IMR-90 (cell line): ENCODE measurements at regions not wholly inside any gene's neighbourhood (a gene's known extent, or its start where the extent isn't known, plus 50 kb on each side); places are given as distances from the start of the nearest gene placed in this dataset.

ENCODE experiments used
- ATAC-seq: fragments of 200-7000 bp; cut with Tn5 transposase; 2 replicates; pipeline ENCODE4 v1.9.1; 2020; ENCODE audit warnings: low read depth, mild to moderate bottlenecking, moderate library complexity
- BruUV-seq: library from RNA; stranded (reverse); fragments of 400-500 nt; replicated peaks from 2 replicates; lab custom pipeline; 2021; lab: Mats Ljungman, UMichigan
- CTCF ChIA-PET: fragments of 300-600 bp; formaldehyde crosslinking; extraction: SDS; loops from one replicate; lab custom pipeline; 2021; ENCODE audit warnings: antibody characterized with exemption; lab: Yijun Ruan, JAX
- POLR2A ChIA-PET: fragments of 300-600 bp; sonication (Branson Sonifier 250); formaldehyde crosslinking; loops from one replicate; lab custom pipeline; 2022; ENCODE audit warnings: antibody characterized with exemption; ENCODE audit not compliant: unreplicated experiment; lab: Charles Lee
- DNase-seq: peaks from one replicate; pipeline ENCODE4 v3.0.0; 2013
- H2AFZ ChIP-seq: replicated peaks from 2 replicates; pipeline ENCODE3; 2013; ENCODE audit warnings: low read length, mild to moderate bottlenecking; ENCODE audit not compliant: poor library complexity
- H2AK5ac ChIP-seq: 2 replicates; pipeline ENCODE4 v1.6.1; 2013; ENCODE audit warnings: low read depth, low read length, inconsistent platforms
- H2AK9ac ChIP-seq: replicated peaks from 2 replicates; pipeline ENCODE3; 2013; ENCODE audit warnings: mild to moderate bottlenecking, low read depth, low read length, moderate library complexity; ENCODE audit not compliant: poor library complexity
- H2BK120ac ChIP-seq: 2 replicates; pipeline ENCODE4 v1.6.1; 2013; ENCODE audit warnings: low read depth, low read length, inconsistent platforms
- H2BK15ac ChIP-seq: 3 replicates; pipeline ENCODE4 v1.6.1; 2013; ENCODE audit warnings: low read depth, low read length, inconsistent platforms
- H2BK20ac ChIP-seq: 2 replicates; pipeline ENCODE4 v1.6.1; 2013; ENCODE audit warnings: low read depth, mild to moderate bottlenecking, inconsistent platforms, low read length, moderate library complexity
- H2BK5ac ChIP-seq: 2 replicates; pipeline ENCODE4 v1.6.1; 2013; ENCODE audit warnings: mild to moderate bottlenecking, low read depth, low read length, inconsistent platforms; ENCODE audit not compliant: poor library complexity, severe bottlenecking
- H3K14ac ChIP-seq: replicated peaks from 2 replicates; pipeline ENCODE4 v1.6.1; 2013; ENCODE audit warnings: low read depth, low read length, inconsistent platforms
- H3K18ac ChIP-seq: 2 replicates; pipeline ENCODE4 v1.6.1; 2013; ENCODE audit warnings: low read depth, low read length, control low read depth
- H3K23ac ChIP-seq: 2 replicates; pipeline ENCODE4 v1.6.1; 2013; ENCODE audit warnings: low read depth, low read length, inconsistent platforms
- H3K27ac ChIP-seq: 2 replicates; pipeline ENCODE4 v1.5.1; 2013; ENCODE audit warnings: mild to moderate bottlenecking, control low read depth, low read length; ENCODE audit not compliant: insufficient read depth
- H3K27me3 ChIP-seq: 2 replicates; pipeline ENCODE4 v1.6.1; 2013; ENCODE audit warnings: low read length; ENCODE audit not compliant: control insufficient read depth, insufficient read depth
- H3K36me3 ChIP-seq: 2 replicates; pipeline ENCODE4 v1.6.1; 2013; ENCODE audit warnings: low read length, mixed read lengths; ENCODE audit not compliant: control insufficient read depth, insufficient read depth
- H3K4ac ChIP-seq: 2 replicates; pipeline ENCODE4 v1.6.1; 2013; ENCODE audit warnings: low read depth, low read length, inconsistent platforms
- H3K4me1 ChIP-seq: 2 replicates; pipeline ENCODE4 v1.6.1; 2013; ENCODE audit warnings: low read length, mixed read lengths; ENCODE audit not compliant: control insufficient read depth, insufficient read depth
- H3K4me2 ChIP-seq: 2 replicates; pipeline ENCODE4 v1.6.1; 2013; ENCODE audit warnings: low read depth, mild to moderate bottlenecking, control low read depth, low read length, moderate library complexity
- H3K4me3 ChIP-seq: 2 replicates; pipeline ENCODE4 v1.5.1; 2013; ENCODE audit warnings: low read depth, mild to moderate bottlenecking, control low read depth, low read length, moderate library complexity; ENCODE audit not compliant: insufficient read depth
- H3K56ac ChIP-seq: 2 replicates; pipeline ENCODE4 v1.6.1; 2013; ENCODE audit warnings: low read length, inconsistent platforms; ENCODE audit not compliant: insufficient read depth; ENCODE audit errors: extremely low read depth
- H3K79me1 ChIP-seq, 2 experiments: 2 replicates each; pipeline ENCODE4 v1.6.1; 2013; ENCODE audit warnings: low read length in 2 of 2, inconsistent platforms in 1 of 2, low read depth in 1 of 2
- H3K9ac ChIP-seq: 2 replicates; pipeline ENCODE4 v1.6.1; 2013; ENCODE audit warnings: low read depth, low read length, control low read depth
- H3K9me1 ChIP-seq: 2 replicates; pipeline ENCODE4 v1.6.1; 2013; ENCODE audit warnings: low read length, inconsistent platforms; ENCODE audit not compliant: insufficient read depth
- H3K9me3 ChIP-seq: 2 replicates; pipeline ENCODE4 v1.6.1; 2013; ENCODE audit warnings: low read length; ENCODE audit not compliant: control insufficient read depth, insufficient read depth
- H4K20me1 ChIP-seq: 2 replicates; pipeline ENCODE4 v1.6.1; 2013; ENCODE audit warnings: low read length, inconsistent platforms; ENCODE audit not compliant: insufficient read depth
- H4K5ac ChIP-seq: 2 replicates; pipeline ENCODE4 v1.6.1; 2013; ENCODE audit warnings: mild to moderate bottlenecking, low read depth, low read length, control low read depth
- H4K8ac ChIP-seq, 2 experiments: 2 replicates each; pipeline ENCODE4 v1.6.1; 2013; ENCODE audit warnings: low read depth in 2 of 2, low read length in 2 of 2, control low read depth in 1 of 2, inconsistent platforms in 1 of 2
- H4K91ac ChIP-seq: 2 replicates; pipeline ENCODE4 v1.6.1; 2013; ENCODE audit warnings: low read depth, low read length, inconsistent platforms; ENCODE audit not compliant: insufficient read depth
- CEBPB ChIP-seq: IDR thresholded peaks from 2 replicates; pipeline ENCODE4 v1.6.1; 2012; ENCODE audit warnings: low read depth, low read length, improper control_type of control experiment
- MAZ ChIP-seq: IDR thresholded peaks from 2 replicates; pipeline ENCODE4 v1.6.1; 2012; ENCODE audit warnings: low read depth, mild to moderate bottlenecking, low read length, improper control_type of control experiment, moderate library complexity, borderline replicate concordance
- MXI1 ChIP-seq: IDR thresholded peaks from 2 replicates; pipeline ENCODE4 v1.6.1; 2012; ENCODE audit warnings: low read depth, mild to moderate bottlenecking, low read length, moderate library complexity, borderline replicate concordance
- WGBS, 2 experiments: methylation state at CpG; one replicate each; pipeline versions ENCODE4 v1.1.5 to v1.1.7; 2013; ENCODE audit warnings: missing lambda C conversion rate in 2 of 2; ENCODE audit not compliant: insufficient read length in 1 of 2; ENCODE audit errors: extremely low coverage in 2 of 2; 5-methylcytosine and 5-hydroxymethylcytosine counted together
- dilution Hi-C: fragments of 300-500 bp; cut with HindIII; formaldehyde crosslinking; loops from one replicate; pipeline ENCODE4 v1.14.3; 2018; ENCODE audit warnings: low sequenced_read_pairs; ENCODE audit not compliant: unreplicated experiment
- in situ Hi-C: fragments of 300-500 bp; cut with MboI; formaldehyde crosslinking; loops from 3 replicates; pipeline ENCODE4 v1.14.3; 2019; ENCODE audit warnings: low sequenced_read_pairs, inconsistent platforms, mixed read lengths
- intact Hi-C: fragments of 100-400 bp; cut with micrococcal nuclease; formaldehyde crosslinking; loops from 2 replicates; pipeline ENCODE4 v1.10.0; 2022

GRCh38 chr2:19783935-19784334, 117.8 kb downstream of the TTC32 start:
- dilution Hi-C loops (no loop called here), in situ Hi-C loops (no loop called here), intact Hi-C loops (no loop called here)

More at GRCh38 chr2:19783935-19784334, 117.8 kb downstream of the TTC32 start:
- Histone ChIP-seq H4K5ac (no peak overlapping the region), H2BK5ac (peak overlapping the region; percentile 61), H3K56ac (no peak overlapping the region), H2AK5ac (peak overlapping the region; percentile 81), H3K14ac (0 out of 2 replicates have a peak overlapping the region, but pooled peaks have one; percentile 45), H3K4me2 (no peak overlapping the region), H3K4me1 (peaks cover 17% of the 10 kb centered on the region), H4K20me1 (no peaks in the 10 kb centered on the region), H3K18ac (no peak overlapping the region), H3K4ac (peak overlapping the region; percentile 35), H2BK120ac (peak overlapping the region; percentile 19; the same call in 1 of the 2 replicates), H3K23ac (no peak overlapping the region; the same call in 1 of the 2 replicates), H3K9me1 (peaks cover 18% of the 10 kb centered on the region), H2BK15ac (peak overlapping the region; percentile 77; the same call in 1 of the 3 replicates), H3K27me3 (no peaks in the 10 kb centered on the region; the same call in 1 of the 2 replicates), H2AFZ (no peak overlapping the region), H4K8ac (no peak overlapping the region), H3K9me3 (no peaks in the 10 kb centered on the region), H2AK9ac (no peak overlapping the region), H3K9ac (no peak overlapping the region), H3K79me1 (no peaks in the 10 kb centered on the region), H2BK20ac (peak overlapping the region; percentile 58; the same call in 1 of the 2 replicates), H3K27ac (no peak overlapping the region), H3K36me3 (no peaks in the 10 kb centered on the region), H3K4me3 (no peak overlapping the region), H4K91ac (no peak overlapping the region)
- ChIA-PET POLR2A (no interaction called here), CTCF (no interaction called here)
- ATAC-seq = no peak
- BruUV-seq = no TSS peak
- TF ChIP-seq CEBPB = no peak
- TF ChIP-seq MAZ = no peak
- TF ChIP-seq MXI1 = no peak
- WGBS, 2 experiments = no CpG with 5 or more reads among the region's 2 CpGs
- DNase-seq = no peak
